ENCODE measurements at regions not wholly inside any gene's neighbourhood (a gene's known extent, or its start where the extent isn't known, plus 50 kb on each side); places are given as distances from the start of the nearest gene placed in this dataset.

GRCh38 chr3:153103406-153103945 is 58.5 kb upstream of the RAP2B start:
- no peak for TF ChIP-seq EP300 (IDR thresholded peaks at IDR 0.05)
- no peak for TF ChIP-seq POLR2A (IDR thresholded peaks at IDR 0.05)
